GM21526 (cell line): ENCODE measurements at regions not wholly inside any gene's neighbourhood (a gene's known extent, or its start where the extent isn't known, plus 50 kb on each side); places are given as distances from the start of the nearest gene placed in this dataset.
"Not testable (repeated sequence)": the region's sequence is repeated elsewhere in the genome, so short reads cannot be mapped to it uniquely, and the experiment has no call there.

ENCODE experiments used
- ATAC-seq: cut with Tn5 transposase; IDR thresholded peaks from one replicate; pipeline ENCODE4 v1.9.1; 2021; ENCODE audit warnings: moderate library complexity; ENCODE audit not compliant: unreplicated experiment, low FRiP score

DNA sequence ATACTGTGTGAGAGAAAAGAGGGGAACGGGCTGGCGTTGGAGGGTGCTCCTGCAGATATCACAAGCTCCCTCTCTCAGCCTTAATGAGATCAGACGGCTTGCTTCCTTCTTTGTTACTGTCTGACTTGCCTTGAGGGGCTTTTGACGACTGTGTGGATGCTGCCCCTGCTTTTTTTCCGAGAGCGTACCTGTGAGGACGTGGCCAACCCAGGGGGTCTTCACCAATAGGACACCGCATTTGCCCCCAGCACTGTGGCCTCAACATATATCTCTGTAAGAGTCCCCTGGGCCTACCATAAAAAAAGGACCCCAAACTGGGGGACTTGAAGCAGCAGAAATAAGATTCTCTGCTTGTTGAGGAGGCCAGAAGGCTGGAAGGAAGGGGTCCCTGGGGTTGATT, 143.9 kb downstream of the SHOX start:
- no peak for ATAC-seq

- no peak for ATAC-seq
These were observed 142.9 kb downstream of the SHOX start for GRCh38 chrX:773292-774025.

- no peak for ATAC-seq
These were observed 140.9 kb downstream of the SHOX start for GRCh38 chrX:771536-771935.

DNA sequence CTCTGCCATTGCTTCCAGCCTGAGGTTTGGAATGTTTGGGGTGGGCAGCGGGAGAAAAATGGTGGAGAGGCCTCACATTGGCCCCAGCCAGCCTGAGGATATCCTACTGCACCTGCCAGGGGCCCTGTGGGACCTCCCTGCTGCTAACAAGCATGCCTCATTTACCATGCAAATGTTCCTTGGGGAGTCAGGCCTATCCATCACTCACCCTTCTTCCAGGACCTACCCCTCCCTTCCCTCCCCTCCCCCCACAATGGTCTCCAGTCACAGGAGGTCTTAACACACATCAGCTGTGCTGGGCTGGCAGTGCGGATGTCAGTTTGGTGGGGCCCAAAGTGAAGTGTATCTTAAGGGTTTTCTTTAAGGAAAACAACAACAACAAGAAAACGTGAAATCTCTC, 139.2 kb downstream of the SHOX start:
- ATAC-seq, result no peak

DNA sequence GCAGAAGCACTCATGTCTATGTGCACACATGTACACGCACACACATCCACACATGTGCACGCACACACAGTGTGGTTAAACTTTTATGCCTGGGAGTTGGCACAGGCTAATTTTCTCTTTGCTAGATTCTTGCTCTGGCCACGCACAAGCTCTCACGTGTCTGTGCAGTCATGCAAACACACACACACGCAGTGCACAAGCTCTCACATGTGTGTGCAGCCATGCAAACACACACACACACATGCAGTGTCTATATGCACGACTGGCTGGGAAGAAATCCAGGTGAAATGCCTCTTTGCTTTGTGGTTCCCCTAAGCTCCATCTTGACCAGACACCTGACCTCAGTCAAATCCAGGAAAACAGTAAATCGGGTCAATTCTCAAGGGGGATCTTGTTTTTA, 138.0 kb downstream of the SHOX start:
- ATAC-seq, result no peak

DNA sequence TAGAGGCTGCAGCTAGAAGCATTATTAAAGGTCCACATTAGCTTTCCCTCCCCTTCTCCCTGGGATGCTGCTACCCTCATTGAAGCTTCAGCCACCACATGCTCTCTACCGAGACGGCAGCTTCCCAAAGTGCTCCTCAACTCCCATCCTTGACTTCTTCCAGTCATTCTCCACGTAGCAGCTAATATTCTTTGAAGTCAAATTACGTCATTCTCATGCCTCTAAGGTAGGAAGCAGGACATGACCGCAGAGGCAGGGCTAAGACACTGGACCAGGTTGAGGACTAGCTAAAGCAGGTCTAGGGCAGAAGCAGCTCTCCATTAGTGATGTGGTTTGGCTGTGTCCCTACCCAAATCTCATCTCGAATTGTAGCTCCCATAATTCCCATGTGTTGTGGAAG, 128.3 kb downstream of the SHOX start:
- no peak for ATAC-seq

- ATAC-seq, result no peak
These were observed 120.2 kb downstream of the SHOX start for GRCh38 chrX:750812-751211.

DNA sequence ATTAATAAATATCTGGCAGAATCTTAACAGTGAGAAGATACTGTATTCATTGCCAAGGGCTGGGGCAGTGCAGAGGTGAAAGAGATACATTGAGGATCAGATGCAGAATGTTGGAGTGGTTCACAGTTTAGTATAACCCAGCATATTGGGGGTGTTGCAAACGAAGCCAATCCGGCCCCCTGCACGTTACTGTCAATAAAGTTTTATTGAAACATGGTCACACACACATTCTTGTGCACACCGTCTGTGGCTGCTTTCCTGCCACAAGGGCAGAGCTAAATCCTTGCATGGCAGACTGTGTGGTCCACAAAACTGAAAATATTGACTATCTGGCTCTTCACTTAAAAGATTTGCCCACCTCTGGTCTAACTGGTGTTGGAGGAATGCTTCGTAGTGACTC, 119.7 kb downstream of the SHOX start:
- no peak for ATAC-seq

GRCh38 chrX:747176-747575, 116.6 kb downstream of the SHOX start:
- no peak for ATAC-seq

DNA sequence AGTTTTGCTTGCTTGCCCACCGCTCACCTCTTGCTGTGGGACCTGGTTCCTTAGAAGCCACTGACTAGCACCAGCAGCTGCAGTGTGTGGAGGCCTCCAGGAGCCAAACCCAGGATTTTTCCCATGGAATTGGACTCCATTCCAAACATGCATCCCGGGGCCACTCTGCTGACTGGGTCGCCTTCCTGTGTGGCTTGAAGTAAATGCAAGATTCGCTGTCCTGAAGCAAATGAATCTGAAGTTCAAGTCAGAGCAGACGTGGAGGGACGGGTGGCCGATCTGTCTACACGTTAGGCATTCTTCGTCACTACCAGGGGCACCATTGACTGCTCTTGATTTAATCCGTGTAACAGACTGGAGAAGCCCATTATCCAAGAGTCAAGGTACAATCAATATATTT, 109.0 kb downstream of the SHOX start:
- ATAC-seq, result no peak

DNA sequence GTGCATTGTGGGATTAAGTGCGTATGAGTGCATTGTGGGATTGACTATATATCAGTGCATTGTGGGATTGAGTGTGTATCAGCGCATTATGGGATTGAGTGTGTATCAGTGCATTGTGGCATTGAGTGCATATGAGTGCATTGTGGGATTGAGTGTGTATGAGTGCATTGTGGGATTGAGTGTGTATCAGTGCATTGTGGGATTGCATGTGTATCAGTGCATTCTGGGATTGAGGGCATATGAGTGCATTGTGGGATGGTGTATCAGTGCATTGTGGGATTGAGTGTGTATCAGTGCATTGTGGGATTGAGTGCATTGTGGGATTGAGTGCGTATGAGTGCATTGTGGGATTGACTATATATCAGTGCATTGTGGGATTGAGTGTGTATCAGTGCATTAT, 106.4 kb downstream of the SHOX start:
- ATAC-seq, result not testable (repeated sequence)

- no peak for ATAC-seq
These were observed 103.8 kb downstream of the SHOX start for GRCh38 chrX:734362-734761.

- no peak for ATAC-seq
These were observed 103.4 kb downstream of the SHOX start for GRCh38 chrX:733961-734360.

- ATAC-seq, result no peak
These were observed 99.2 kb downstream of the SHOX start for GRCh38 chrX:729583-730409.

- not testable (repeated sequence) for ATAC-seq
These were observed 98.5 kb downstream of the SHOX start for GRCh38 chrX:729101-729500.

DNA sequence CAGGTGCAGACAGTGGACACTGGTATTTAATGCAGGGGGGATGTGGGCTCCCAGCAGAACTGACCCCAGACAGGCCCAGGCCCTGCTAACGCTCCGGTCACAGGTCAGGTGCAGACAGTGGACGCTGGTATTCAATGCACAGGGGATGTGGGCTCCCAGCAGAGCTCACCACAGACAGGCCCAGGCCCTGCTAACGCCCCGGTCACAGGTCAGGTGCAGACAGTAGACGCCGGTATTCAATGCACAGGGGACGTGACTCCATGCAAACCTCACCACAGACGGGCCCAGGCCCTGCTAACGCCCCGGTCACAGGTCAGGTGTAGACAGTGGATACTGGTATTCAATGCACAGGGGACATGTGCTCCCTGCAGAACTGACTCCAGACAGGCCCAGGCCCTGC, 98.0 kb downstream of the SHOX start:
- ATAC-seq, result not testable (repeated sequence)

- ATAC-seq, result no peak
These were observed 97.4 kb downstream of the SHOX start for GRCh38 chrX:727738-728621.

- no peak for ATAC-seq
These were observed 95.4 kb downstream of the SHOX start for GRCh38 chrX:725971-726370.

GRCh38 chrX:724256-724655, 93.7 kb downstream of the SHOX start:
- ATAC-seq, result no peak

- no peak for ATAC-seq
These were observed 93.2 kb downstream of the SHOX start for GRCh38 chrX:723781-724180.

DNA sequence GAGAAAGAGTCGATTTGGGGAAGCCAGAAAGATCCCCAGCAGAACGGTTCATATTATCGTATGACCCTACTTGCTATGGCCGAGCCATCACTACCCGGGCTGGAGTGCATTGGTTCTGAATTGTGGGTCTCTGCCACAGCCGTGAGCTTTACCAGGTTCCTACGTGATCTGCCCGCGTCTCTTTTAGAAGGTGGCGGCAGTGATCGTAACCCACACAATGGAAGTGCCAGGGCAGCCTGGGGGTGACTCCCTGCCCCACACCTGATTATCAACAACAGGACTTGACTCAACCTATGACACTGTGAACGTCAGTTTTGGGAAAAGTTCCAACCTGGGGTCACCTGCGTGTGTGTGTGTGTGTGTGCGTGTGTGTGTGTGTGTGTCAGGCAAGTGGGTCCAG, 90.8 kb downstream of the SHOX start:
- no peak for ATAC-seq
